ENCODE measurements at regions not wholly inside any gene's neighbourhood (a gene's known extent, or its start where the extent isn't known, plus 50 kb on each side); places are given as distances from the start of the nearest gene placed in this dataset.

DNA sequence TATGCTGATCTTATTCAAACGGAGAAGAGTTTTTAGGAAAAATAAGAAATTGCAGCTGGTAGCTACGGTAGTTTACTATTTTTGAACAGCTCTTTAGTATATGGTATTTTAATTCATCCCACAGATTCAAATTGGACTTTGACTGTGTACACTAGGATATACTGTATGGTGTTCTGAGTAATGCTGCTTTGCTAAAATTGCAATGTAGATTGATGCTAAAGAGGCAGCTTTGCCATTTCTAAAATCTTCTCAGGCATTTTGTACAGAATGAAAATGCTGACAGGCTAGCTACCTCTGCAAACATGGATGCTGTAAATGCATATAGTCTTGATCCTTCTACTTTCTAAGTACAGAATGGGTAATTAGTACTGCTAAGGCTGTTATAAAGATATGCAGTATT, 826.6 kb upstream of the POU3F3 start:
- no peak overlapping the region for H3K4me3 ChIP-seq (ENCODE audit: extremely low read depth, insufficient read depth, low read length, poor library complexity, severe bottlenecking)
- H3K36me3 ChIP-seq (ENCODE audit: control insufficient read depth, insufficient read depth, low read length), result no peaks in the 10 kb centered on the region
- 78% methylated on average over 1 of the region's 2 CpGs; no CpG with 5 or more reads in 1 of the 2 experiments for WGBS, 2 experiments (ENCODE audit: insufficient coverage in 2 of 2)
- H3K27ac ChIP-seq (ENCODE audit: low read depth, low read length, severe bottlenecking), result no peak overlapping the region
- H3K4me1 ChIP-seq (ENCODE audit: control insufficient read depth, insufficient read depth, low read length, poor library complexity, severe bottlenecking), result no peaks in the 10 kb centered on the region
- no peaks in the 10 kb centered on the region for H3K9me3 ChIP-seq (ENCODE audit: control insufficient read depth, low read length)

DNA sequence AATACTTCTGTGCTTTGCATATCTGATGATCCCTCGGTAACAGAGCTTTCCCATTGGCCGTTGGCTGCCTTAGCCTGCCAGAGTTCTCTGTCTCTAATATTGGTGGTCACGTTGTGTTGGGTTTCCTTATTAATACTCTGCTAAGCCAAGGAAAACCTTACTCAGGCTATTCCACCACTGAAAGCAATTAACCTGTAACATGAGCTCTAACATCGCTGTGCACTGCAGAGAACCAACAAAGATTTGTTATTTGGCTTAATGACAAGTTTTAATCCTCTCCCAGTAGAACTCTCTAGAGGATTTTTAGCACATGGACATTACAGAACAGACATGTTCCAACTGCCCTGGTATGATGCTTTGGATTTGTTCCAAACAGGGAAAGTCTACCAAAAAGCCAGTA, 825.9 kb upstream of the POU3F3 start:
- no peak overlapping the region for H3K27ac ChIP-seq (ENCODE audit: low read depth, low read length, severe bottlenecking)
- no peak overlapping the region for H3K4me3 ChIP-seq (ENCODE audit: extremely low read depth, insufficient read depth, low read length, poor library complexity, severe bottlenecking)
- H3K36me3 ChIP-seq (ENCODE audit: control insufficient read depth, insufficient read depth, low read length), result no peaks in the 10 kb centered on the region
- 90 to 100% methylated on average over 1 to 3 of the region's 4 CpGs for WGBS, 2 experiments (ENCODE audit: insufficient coverage in 2 of 2)
- H3K9me3 ChIP-seq (ENCODE audit: control insufficient read depth, low read length), result no peaks in the 10 kb centered on the region
- no peaks in the 10 kb centered on the region for H3K4me1 ChIP-seq (ENCODE audit: control insufficient read depth, insufficient read depth, low read length, poor library complexity, severe bottlenecking)

DNA sequence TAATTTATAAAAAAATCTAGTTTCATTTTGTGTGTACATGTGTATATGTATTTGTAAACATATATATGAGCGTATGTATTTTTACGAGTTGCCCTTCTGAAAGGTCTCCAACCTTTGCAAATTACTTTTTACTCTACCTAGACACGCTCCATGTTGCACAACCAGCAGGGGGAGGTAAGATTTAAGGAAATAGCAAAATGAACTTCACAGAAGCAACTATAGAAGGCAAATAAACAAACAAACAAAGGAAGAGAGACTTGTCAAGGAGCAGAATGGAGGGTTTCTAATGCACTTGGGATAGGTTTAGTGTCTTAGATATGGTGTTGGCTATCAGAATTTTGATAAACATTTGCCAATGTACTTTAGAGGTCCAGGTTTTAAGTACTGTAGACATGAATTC, 820.5 kb upstream of the POU3F3 start:
- H3K4me1 ChIP-seq (ENCODE audit: control insufficient read depth, insufficient read depth, low read length, poor library complexity, severe bottlenecking), result no peaks in the 10 kb centered on the region
- H3K4me3 ChIP-seq (ENCODE audit: extremely low read depth, insufficient read depth, low read length, poor library complexity, severe bottlenecking), result no peak overlapping the region
- no CpG with 5 or more reads among the region's 3 CpGs for WGBS, 2 experiments (ENCODE audit: insufficient coverage in 2 of 2)
- no peaks in the 10 kb centered on the region for H3K9me3 ChIP-seq (ENCODE audit: control insufficient read depth, low read length)
- no peak overlapping the region for H3K27ac ChIP-seq (ENCODE audit: low read depth, low read length, severe bottlenecking)
- H3K36me3 ChIP-seq (ENCODE audit: control insufficient read depth, insufficient read depth, low read length), result no peaks in the 10 kb centered on the region

DNA sequence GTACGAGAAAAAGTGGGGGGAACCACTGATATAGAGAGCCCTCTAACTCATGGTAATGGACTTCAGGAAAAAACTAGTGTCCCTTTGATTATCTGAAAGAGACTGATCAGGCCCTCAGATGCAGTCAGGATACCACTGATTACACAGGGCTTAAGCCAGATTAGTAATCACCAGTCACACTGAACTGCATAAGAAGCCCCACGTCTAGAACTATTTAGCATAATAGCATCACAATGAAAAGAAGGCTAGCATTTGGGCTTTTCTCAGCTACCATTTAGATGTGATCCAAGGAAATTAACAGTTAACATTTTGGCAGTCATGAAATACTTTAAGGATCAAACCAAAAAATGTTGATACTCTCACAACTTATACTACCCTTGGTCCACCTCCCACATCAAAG, 813.1 kb upstream of the POU3F3 start:
- H3K27ac ChIP-seq (ENCODE audit: low read depth, low read length, severe bottlenecking), result no peak overlapping the region
- no peak overlapping the region for H3K4me3 ChIP-seq (ENCODE audit: extremely low read depth, insufficient read depth, low read length, poor library complexity, severe bottlenecking)
- H3K9me3 ChIP-seq (ENCODE audit: control insufficient read depth, low read length), result no peaks in the 10 kb centered on the region
- H3K4me1 ChIP-seq (ENCODE audit: control insufficient read depth, insufficient read depth, low read length, poor library complexity, severe bottlenecking), result no peaks in the 10 kb centered on the region
- no peaks in the 10 kb centered on the region for H3K36me3 ChIP-seq (ENCODE audit: control insufficient read depth, insufficient read depth, low read length)
- 78% methylated on average over 1 of the region's 2 CpGs; no CpG with 5 or more reads in 1 of the 2 experiments for WGBS, 2 experiments (ENCODE audit: insufficient coverage in 2 of 2)

DNA sequence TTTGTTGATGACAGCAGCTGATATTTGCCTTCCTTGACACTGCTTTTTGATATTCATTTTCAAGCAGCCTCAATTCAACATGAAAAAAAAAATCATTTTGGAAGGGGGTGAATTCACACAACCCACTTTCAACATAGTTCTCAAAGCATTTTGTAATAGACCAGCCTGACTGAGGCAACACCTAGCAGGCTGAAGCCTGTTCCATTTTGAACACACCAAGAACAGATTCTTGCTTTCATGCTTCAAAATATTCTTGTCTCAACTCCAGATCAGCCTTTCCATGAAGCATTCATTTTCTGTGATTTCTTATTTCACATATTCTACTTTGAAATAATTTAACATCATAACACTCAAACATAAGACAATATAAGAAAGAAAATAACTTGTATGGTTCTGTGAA, 812.6 kb upstream of the POU3F3 start:
- Histone ChIP-seq H3K9me3 (ENCODE audit: control insufficient read depth, low read length) (no peaks in the 10 kb centered on the region), H3K4me1 (ENCODE audit: control insufficient read depth, insufficient read depth, low read length, poor library complexity, severe bottlenecking) (no peaks in the 10 kb centered on the region), H3K27ac (ENCODE audit: low read depth, low read length, severe bottlenecking) (no peak overlapping the region), H3K4me3 (ENCODE audit: extremely low read depth, insufficient read depth, low read length, poor library complexity, severe bottlenecking) (no peak overlapping the region), H3K36me3 (ENCODE audit: control insufficient read depth, insufficient read depth, low read length) (no peaks in the 10 kb centered on the region)

DNA sequence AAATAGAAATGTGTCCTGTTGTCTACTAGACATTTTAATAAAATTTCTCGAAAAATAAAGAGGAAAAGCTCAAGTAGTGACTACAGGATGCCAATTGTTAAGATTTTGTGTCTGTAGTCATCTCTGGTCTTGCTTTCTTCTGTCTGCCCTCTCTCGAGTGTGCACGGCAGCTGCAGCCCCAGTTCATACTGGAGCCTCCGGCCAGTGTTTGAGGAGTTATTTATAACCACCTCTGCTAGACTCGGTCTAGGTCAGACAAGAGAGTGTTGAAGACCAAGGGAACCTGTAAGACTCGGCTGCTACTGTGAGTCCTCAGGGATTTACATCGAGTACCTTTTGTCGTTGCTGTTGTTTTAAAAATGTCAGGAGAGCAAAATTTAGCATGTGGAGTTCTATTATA, 810.1 kb upstream of the POU3F3 start:
- H3K27ac ChIP-seq (ENCODE audit: low read depth, low read length, severe bottlenecking), result no peak overlapping the region
- H3K9me3 ChIP-seq (ENCODE audit: control insufficient read depth, low read length), result no peaks in the 10 kb centered on the region
- no peaks in the 10 kb centered on the region for H3K4me1 ChIP-seq (ENCODE audit: control insufficient read depth, insufficient read depth, low read length, poor library complexity, severe bottlenecking)
- H3K4me3 ChIP-seq (ENCODE audit: extremely low read depth, insufficient read depth, low read length, poor library complexity, severe bottlenecking), result no peak overlapping the region
- no peaks in the 10 kb centered on the region for H3K36me3 ChIP-seq (ENCODE audit: control insufficient read depth, insufficient read depth, low read length)
- WGBS, 2 experiments (ENCODE audit: insufficient coverage in 2 of 2), result 80 to 90% methylated on average over 5 to 8 of the region's 8 CpGs

DNA sequence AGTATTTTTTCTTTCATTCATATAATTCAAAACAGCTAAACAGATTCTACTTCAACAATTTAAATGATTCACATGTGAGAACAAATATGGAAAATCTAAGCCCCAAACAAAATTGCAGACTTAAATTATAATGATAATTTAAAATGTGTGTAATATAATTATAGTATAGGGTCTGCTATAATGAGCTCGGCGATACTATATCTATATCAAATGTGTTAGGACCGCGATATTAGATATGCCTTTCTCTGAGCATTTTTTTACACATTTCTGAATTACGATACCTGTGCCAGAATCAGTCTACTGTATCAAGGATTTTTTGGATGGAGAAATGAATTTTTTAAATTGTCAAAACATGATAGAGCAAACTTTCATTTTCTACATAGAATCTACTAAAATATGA, 808.8 kb upstream of the POU3F3 start:
- Histone ChIP-seq H3K9me3 (ENCODE audit: control insufficient read depth, low read length) (no peaks in the 10 kb centered on the region), H3K27ac (ENCODE audit: low read depth, low read length, severe bottlenecking) (no peak overlapping the region), H3K4me3 (ENCODE audit: extremely low read depth, insufficient read depth, low read length, poor library complexity, severe bottlenecking) (no peak overlapping the region), H3K36me3 (ENCODE audit: control insufficient read depth, insufficient read depth, low read length) (no peaks in the 10 kb centered on the region), H3K4me1 (ENCODE audit: control insufficient read depth, insufficient read depth, low read length, poor library complexity, severe bottlenecking) (no peaks in the 10 kb centered on the region)
- WGBS, 2 experiments (ENCODE audit: insufficient coverage in 2 of 2), result no CpG with 5 or more reads among the region's 5 CpGs

DNA sequence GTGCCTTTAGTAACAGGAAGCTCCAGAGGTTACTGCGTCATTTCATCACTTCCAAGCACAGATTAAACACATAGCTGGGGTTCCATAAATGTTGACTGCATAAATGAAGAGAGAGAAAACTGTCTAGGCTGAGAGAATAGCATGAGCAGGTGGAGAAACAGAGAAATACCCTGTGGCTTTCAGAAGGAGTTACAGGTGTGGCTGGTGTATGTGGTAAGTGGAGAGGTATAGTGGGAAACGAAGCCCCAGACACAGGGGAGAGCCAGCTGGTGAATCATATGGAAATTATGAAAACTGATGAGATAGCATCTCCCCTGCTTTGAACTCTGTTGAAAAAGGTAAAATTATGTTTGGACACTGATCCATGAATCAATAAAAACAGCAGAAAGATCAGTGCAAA, 807.4 kb upstream of the POU3F3 start:
- Histone ChIP-seq H3K4me3 (ENCODE audit: extremely low read depth, insufficient read depth, low read length, poor library complexity, severe bottlenecking) (no peak overlapping the region), H3K4me1 (ENCODE audit: control insufficient read depth, insufficient read depth, low read length, poor library complexity, severe bottlenecking) (no peaks in the 10 kb centered on the region), H3K27ac (ENCODE audit: low read depth, low read length, severe bottlenecking) (no peak overlapping the region), H3K36me3 (ENCODE audit: control insufficient read depth, insufficient read depth, low read length) (no peaks in the 10 kb centered on the region), H3K9me3 (ENCODE audit: control insufficient read depth, low read length) (no peaks in the 10 kb centered on the region)
- 79 to 88% methylated on average over 1 of the region's 2 CpGs for WGBS, 2 experiments (ENCODE audit: insufficient coverage in 2 of 2)

DNA sequence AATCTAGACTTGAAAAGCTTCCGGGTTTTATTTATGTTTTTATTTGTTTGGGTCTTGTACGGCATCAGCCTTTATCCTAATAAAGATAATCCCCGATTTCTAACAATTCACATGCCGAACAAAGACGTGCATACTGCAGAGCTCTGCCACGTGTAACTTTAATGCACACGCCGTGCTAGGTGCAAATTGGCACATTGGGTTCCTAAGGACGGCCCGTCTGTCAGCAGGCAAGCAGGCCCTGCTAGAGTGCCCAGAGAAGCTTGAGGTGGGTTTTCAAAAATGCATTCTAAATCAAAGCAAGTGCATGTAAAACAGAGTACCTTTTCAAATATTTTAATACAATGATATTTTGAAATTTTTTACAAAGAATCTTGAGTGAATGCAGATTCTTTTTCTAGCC, 806.4 kb upstream of the POU3F3 start:
- no peak overlapping the region for H3K27ac ChIP-seq (ENCODE audit: low read depth, low read length, severe bottlenecking)
- no peaks in the 10 kb centered on the region for H3K9me3 ChIP-seq (ENCODE audit: control insufficient read depth, low read length)
- no peaks in the 10 kb centered on the region for H3K4me1 ChIP-seq (ENCODE audit: control insufficient read depth, insufficient read depth, low read length, poor library complexity, severe bottlenecking)
- H3K36me3 ChIP-seq (ENCODE audit: control insufficient read depth, insufficient read depth, low read length), result no peaks in the 10 kb centered on the region
- H3K4me3 ChIP-seq (ENCODE audit: extremely low read depth, insufficient read depth, low read length, poor library complexity, severe bottlenecking), result no peak overlapping the region
- WGBS, 2 experiments (ENCODE audit: insufficient coverage in 2 of 2), result 92 to 100% methylated on average over 6 to 9 of the region's 10 CpGs

DNA sequence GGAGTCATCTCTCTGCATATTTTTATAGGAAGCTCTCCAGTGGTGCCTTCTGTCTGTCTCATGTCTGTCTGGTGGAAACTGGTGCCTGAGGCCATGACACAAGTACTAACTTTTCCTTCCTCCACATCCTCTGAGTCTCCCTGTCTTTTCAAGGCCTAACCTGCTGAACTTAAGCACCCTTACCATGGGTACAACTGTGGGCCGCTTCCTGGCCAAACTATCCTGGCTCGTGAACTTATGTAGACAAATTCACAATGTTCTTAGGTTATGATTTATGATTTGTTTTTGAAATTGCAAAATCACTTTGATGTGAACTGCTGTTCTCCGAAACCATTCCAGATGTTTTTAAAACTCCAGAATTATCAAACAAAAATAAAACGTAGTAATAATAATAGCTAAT, 804.5 kb upstream of the POU3F3 start:
- 100% methylated on average over 2 of the region's 4 CpGs; no CpG with 5 or more reads in 1 of the 2 experiments for WGBS, 2 experiments (ENCODE audit: insufficient coverage in 2 of 2)
- Histone ChIP-seq H3K9me3 (ENCODE audit: control insufficient read depth, low read length) (no peaks in the 10 kb centered on the region), H3K36me3 (ENCODE audit: control insufficient read depth, insufficient read depth, low read length) (no peaks in the 10 kb centered on the region), H3K4me3 (ENCODE audit: extremely low read depth, insufficient read depth, low read length, poor library complexity, severe bottlenecking) (no peak overlapping the region), H3K27ac (ENCODE audit: low read depth, low read length, severe bottlenecking) (no peak overlapping the region), H3K4me1 (ENCODE audit: control insufficient read depth, insufficient read depth, low read length, poor library complexity, severe bottlenecking) (no peaks in the 10 kb centered on the region)

DNA sequence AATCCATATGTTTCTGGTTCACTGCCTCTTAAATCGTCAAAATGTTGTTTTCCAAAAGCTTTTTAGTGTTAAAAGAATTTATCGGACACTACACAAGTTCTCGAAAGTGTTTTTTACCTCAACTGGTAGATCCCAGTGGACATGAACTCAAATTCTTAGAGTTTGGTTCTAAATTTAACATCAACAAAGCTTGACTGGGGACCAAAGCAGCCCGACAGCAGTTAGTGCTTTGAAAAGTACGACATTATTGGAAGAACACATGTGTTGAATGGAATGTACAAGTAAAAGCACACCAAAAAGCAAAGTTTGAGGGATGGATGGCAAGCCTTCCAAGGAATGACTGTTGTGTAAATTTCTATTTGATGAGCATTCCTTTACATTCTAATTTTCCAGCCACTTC, 803.9 kb upstream of the POU3F3 start:
- 93 to 94% methylated on average over 3 to 5 of the region's 5 CpGs for WGBS, 2 experiments (ENCODE audit: insufficient coverage in 2 of 2)
- no peak overlapping the region for H3K4me3 ChIP-seq (ENCODE audit: extremely low read depth, insufficient read depth, low read length, poor library complexity, severe bottlenecking)
- H3K36me3 ChIP-seq (ENCODE audit: control insufficient read depth, insufficient read depth, low read length), result no peaks in the 10 kb centered on the region
- H3K4me1 ChIP-seq (ENCODE audit: control insufficient read depth, insufficient read depth, low read length, poor library complexity, severe bottlenecking), result no peaks in the 10 kb centered on the region
- H3K27ac ChIP-seq (ENCODE audit: low read depth, low read length, severe bottlenecking), result no peak overlapping the region
- H3K9me3 ChIP-seq (ENCODE audit: control insufficient read depth, low read length), result no peaks in the 10 kb centered on the region
